ENCODE measurements at regions not wholly inside any gene's neighbourhood (a gene's known extent, or its start where the extent isn't known, plus 50 kb on each side); places are given as distances from the start of the nearest gene placed in this dataset.

- Histone ChIP-seq H3K9ac (no peak overlapping the region), H3K4me2 (no peak overlapping the region), H4K20me1 (no peaks in the 10 kb centered on the region), H3K4me1 (peaks cover 0 to 9% (median 6%) of the 10 kb centered on the region in 10 experiments; a peak in 7 of 20 replicates), H3K4me3 (no peak overlapping the region; a peak in 1 of 20 replicates), H3K27ac (no peak overlapping the region), H3K9me3 (replicated peaks in 1 of 11) (peaks cover 28 to 48% (median 44%) of the 10 kb centered on the region in 11 experiments), H3K36me3 (no peaks in the 10 kb centered on the region), H3K27me3 (peaks cover 43 to 69% (median 52%) of the 10 kb centered on the region in 11 experiments)
- TF ChIP-seq Cebpa-rat (IDR thresholded peaks at IDR 0.05): no peak
Observed at GRCh38 chrX:137428766-137429591, 136.9 kb upstream of the ZIC3 start.

DNA sequence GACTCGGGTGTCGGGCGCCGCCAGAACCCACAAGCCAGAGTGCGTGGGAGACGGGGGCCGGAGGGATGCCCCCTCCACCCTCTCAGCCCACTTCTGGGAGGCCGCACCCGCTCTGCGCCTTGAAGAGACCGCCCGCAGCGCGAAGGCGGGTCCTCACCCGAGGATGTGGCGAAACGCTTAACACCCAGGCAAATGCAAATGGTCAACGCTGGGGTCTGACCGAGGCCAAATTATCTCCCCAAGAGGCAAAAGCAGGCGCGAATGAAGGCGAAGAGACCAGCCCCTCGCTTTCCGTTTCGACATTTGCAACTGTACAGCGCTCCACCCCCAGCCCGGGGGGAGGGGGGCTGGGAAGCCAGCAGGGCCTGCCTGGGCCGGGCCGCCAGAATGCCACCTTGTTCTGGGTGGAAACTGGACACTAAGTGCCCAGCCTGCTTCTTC, 137.7 kb upstream of the ZIC3 start:
- no peaks in the 10 kb centered on the region for H4K20me1 ChIP-seq
- no peak for TF ChIP-seq Cebpa-rat (IDR thresholded peaks at IDR 0.05)
- H3K4me3 ChIP-seq: no peak overlapping the region; a peak in 1 of 20 replicates
- H3K4me2 ChIP-seq: no peak overlapping the region
- no peak overlapping the region for H3K27ac ChIP-seq
- H3K9ac ChIP-seq: no peak overlapping the region
- H3K4me1 ChIP-seq: peaks cover 0 to 4% (median 1%) of the 10 kb centered on the region in 10 experiments; a peak in 5 of 20 replicates
- H3K9me3 ChIP-seq (replicated peaks in 1 of 11): peaks cover 28 to 48% (median 43%) of the 10 kb centered on the region in 11 experiments
- H3K27me3 ChIP-seq: peaks cover 43 to 69% (median 55%) of the 10 kb centered on the region in 11 experiments
- H3K36me3 ChIP-seq: no peaks in the 10 kb centered on the region

DNA sequence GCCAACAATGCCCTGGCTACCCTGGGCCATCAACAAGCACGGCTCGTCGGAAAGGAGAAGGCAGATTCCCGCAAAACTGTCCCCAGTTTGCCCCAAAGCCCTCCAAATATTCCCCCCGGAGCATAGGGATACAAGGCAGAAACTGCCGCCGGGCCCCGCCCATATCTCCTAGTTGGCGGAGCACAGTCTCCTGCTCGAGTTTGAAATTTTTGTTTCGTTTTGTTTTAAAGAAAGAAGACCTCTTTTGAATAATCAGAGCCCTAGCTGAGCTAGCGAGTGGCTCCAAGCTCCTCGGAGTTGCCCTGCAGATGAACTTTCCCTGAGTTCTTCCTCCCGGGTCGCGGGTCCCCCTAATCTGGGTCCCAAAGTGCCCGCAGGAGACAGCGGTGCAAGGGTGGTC, 138.1 kb upstream of the ZIC3 start:
- TF ChIP-seq Cebpa-rat (IDR thresholded peaks at IDR 0.05): no peak
- peaks cover 28 to 48% (median 39%) of the 10 kb centered on the region in 11 experiments for H3K9me3 ChIP-seq (replicated peaks in 1 of 11)
- H3K4me3 ChIP-seq: 0 out of 20 replicates have a peak overlapping the region, but pooled peaks of 1 of the 10 experiments have one; percentile 7
- H3K27ac ChIP-seq: no peak overlapping the region
- no peaks in the 10 kb centered on the region for H4K20me1 ChIP-seq
- no peak overlapping the region for H3K9ac ChIP-seq
- peaks cover 47 to 70% (median 59%) of the 10 kb centered on the region in 11 experiments for H3K27me3 ChIP-seq
- no peaks in the 10 kb centered on the region for H3K36me3 ChIP-seq
- no peak overlapping the region for H3K4me2 ChIP-seq
- no peaks in the 10 kb centered on the region for H3K4me1 ChIP-seq

DNA sequence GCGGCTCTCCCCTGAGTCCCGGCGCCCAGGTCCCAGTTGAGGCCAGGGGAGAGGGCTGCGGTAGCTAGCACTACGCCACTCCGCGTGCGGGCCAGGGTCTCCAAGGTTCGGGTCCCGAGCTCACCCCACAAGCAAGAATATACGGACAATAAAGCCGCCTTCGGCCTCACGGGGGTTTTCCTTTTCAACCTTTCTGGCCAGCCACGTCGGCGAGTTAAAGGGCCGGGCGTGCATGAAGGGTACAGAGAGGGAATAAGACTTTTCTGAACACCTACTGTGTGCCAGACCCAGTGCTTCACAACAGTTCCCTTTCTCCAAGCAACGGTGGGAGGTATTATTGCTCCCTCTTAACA, 138.5 kb upstream of the ZIC3 start:
- no peak for TF ChIP-seq Cebpa-rat (IDR thresholded peaks at IDR 0.05)
- Histone ChIP-seq H4K20me1 (no peaks in the 10 kb centered on the region), H3K4me1 (no peaks in the 10 kb centered on the region), H3K9ac (no peak overlapping the region), H3K4me3 (0 out of 20 replicates have a peak overlapping the region, but pooled peaks of 1 of the 10 experiments have one; percentile 7), H3K9me3 (replicated peaks in 1 of 11) (peaks cover 28 to 48% (median 39%) of the 10 kb centered on the region in 11 experiments), H3K27me3 (peaks cover 52 to 74% (median 62%) of the 10 kb centered on the region in 11 experiments), H3K36me3 (no peaks in the 10 kb centered on the region), H3K4me2 (no peak overlapping the region), H3K27ac (no peak overlapping the region)

- no peak overlapping the region for H3K4me3 ChIP-seq
- no peak overlapping the region for H3K9ac ChIP-seq
- no peaks in the 10 kb centered on the region for H3K4me1 ChIP-seq
- no peaks in the 10 kb centered on the region for H3K36me3 ChIP-seq
- H3K27ac ChIP-seq: no peak overlapping the region
- H3K9me3 ChIP-seq (replicated peaks in 1 of 11): peaks cover 28 to 48% (median 39%) of the 10 kb centered on the region in 11 experiments
- no peaks in the 10 kb centered on the region; a peak in 1 of 22 replicates for H4K20me1 ChIP-seq
- no peak overlapping the region for H3K4me2 ChIP-seq
- no peak for TF ChIP-seq Cebpa-rat (IDR thresholded peaks at IDR 0.05)
- peaks cover 57 to 80% (median 67%) of the 10 kb centered on the region in 11 experiments for H3K27me3 ChIP-seq
Observed at GRCh38 chrX:137426695-137427425, 139.1 kb upstream of the ZIC3 start.

- Histone ChIP-seq H4K20me1 (no peaks in the 10 kb centered on the region; a peak in 1 of 22 replicates), H3K4me1 (no peaks in the 10 kb centered on the region), H3K27me3 (peaks cover 62 to 81% (median 74%) of the 10 kb centered on the region in 11 experiments), H3K36me3 (no peaks in the 10 kb centered on the region), H3K9ac (no peak overlapping the region), H3K27ac (no peak overlapping the region), H3K9me3 (replicated peaks in 1 of 11) (peaks cover 28 to 48% (median 39%) of the 10 kb centered on the region in 11 experiments), H3K4me2 (no peak overlapping the region), H3K4me3 (no peak overlapping the region)
- no peak for TF ChIP-seq Cebpa-rat (IDR thresholded peaks at IDR 0.05)
Observed at GRCh38 chrX:137425986-137426385, 139.9 kb upstream of the ZIC3 start.

GRCh38 chrX:137425273-137425902, 140.5 kb upstream of the ZIC3 start:
- TF ChIP-seq Cebpa-rat (IDR thresholded peaks at IDR 0.05): no peak
- Histone ChIP-seq H3K27me3 (peaks cover 65 to 86% (median 79%) of the 10 kb centered on the region in 11 experiments), H3K9ac (no peak overlapping the region), H3K27ac (no peak overlapping the region), H3K9me3 (replicated peaks in 1 of 11) (peaks cover 28 to 48% (median 39%) of the 10 kb centered on the region in 11 experiments), H3K4me1 (no peaks in the 10 kb centered on the region), H3K4me3 (no peak overlapping the region), H3K36me3 (no peaks in the 10 kb centered on the region), H4K20me1 (no peaks in the 10 kb centered on the region; a peak in 1 of 22 replicates), H3K4me2 (no peak overlapping the region)

- peaks cover 72 to 93% (median 86%) of the 10 kb centered on the region in 11 experiments for H3K27me3 ChIP-seq
- no peak overlapping the region for H3K4me3 ChIP-seq
- H3K4me2 ChIP-seq: no peak overlapping the region
- no peak for TF ChIP-seq Cebpa-rat (IDR thresholded peaks at IDR 0.05)
- no peaks in the 10 kb centered on the region for H3K36me3 ChIP-seq
- no peaks in the 10 kb centered on the region for H3K4me1 ChIP-seq
- H4K20me1 ChIP-seq: no peaks in the 10 kb centered on the region; a peak in 1 of 22 replicates
- no peak overlapping the region for H3K9ac ChIP-seq
- no peak overlapping the region for H3K27ac ChIP-seq
- H3K9me3 ChIP-seq (replicated peaks in 1 of 11): peaks cover 28 to 44% (median 39%) of the 10 kb centered on the region in 11 experiments
Observed at GRCh38 chrX:137424679-137425078, 141.2 kb upstream of the ZIC3 start.

DNA sequence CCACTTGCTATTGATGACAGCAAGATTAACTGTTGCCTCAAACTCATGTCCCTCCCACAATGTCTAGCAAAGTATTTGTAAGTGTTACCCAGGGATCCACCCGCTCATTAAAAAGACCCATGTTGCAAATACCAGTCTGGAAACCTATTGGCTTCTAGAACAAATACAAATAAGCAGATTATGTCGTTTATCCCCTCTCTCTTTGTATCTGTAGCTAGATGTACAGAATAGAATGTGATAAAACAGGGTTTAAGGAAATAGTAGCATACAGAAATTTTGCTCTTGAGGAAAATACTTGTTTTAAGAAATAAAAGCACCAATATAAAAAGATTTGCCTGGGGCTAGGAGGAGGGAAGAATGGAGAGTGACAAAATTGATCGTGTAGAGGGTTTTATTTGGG, 142.7 kb upstream of the ZIC3 start:
- Histone ChIP-seq H3K9me3 (replicated peaks in 1 of 11) (peaks cover 14 to 31% (median 26%) of the 10 kb centered on the region in 11 experiments), H3K36me3 (no peaks in the 10 kb centered on the region), H3K27me3 (peaks cover 80 to 96% (median 92%) of the 10 kb centered on the region in 11 experiments), H3K27ac (no peak overlapping the region; a peak in 1 of 22 replicates), H3K4me1 (no peaks in the 10 kb centered on the region), H3K4me2 (no peak overlapping the region), H4K20me1 (no peaks in the 10 kb centered on the region; a peak in 1 of 22 replicates), H3K4me3 (no peak overlapping the region), H3K9ac (no peak overlapping the region)
- no peak for TF ChIP-seq Cebpa-rat (IDR thresholded peaks at IDR 0.05)
